Ishikawa (cell line): ENCODE measurements at regions not wholly inside any gene's neighbourhood (a gene's known extent, or its start where the extent isn't known, plus 50 kb on each side); places are given as distances from the start of the nearest gene placed in this dataset.

ENCODE experiments used
- CREB1 ChIP-seq: IDR thresholded peaks from 2 replicates; pipeline ENCODE4 v1.6.1; 2012; ENCODE audit warnings: low read depth
- EGR1 ChIP-seq: IDR thresholded peaks from 2 replicates; pipeline ENCODE4 v1.6.1; 2012
- EP300 ChIP-seq: IDR thresholded peaks from 2 replicates; pipeline ENCODE4 v1.6.1; 2012; ENCODE audit warnings: borderline replicate concordance
- FOXM1 ChIP-seq: IDR thresholded peaks from 2 replicates; pipeline ENCODE4 v1.6.1; 2012; ENCODE audit warnings: low read depth, borderline replicate concordance
- NFIC ChIP-seq: IDR thresholded peaks from 2 replicates; pipeline ENCODE4 v1.6.1; 2012
- RAD21 ChIP-seq: IDR thresholded peaks from 2 replicates; pipeline ENCODE4 v1.6.1; 2012; ENCODE audit warnings: low read depth
- TAF1 ChIP-seq: IDR thresholded peaks from 2 replicates; pipeline ENCODE4 v1.6.1; 2012; ENCODE audit warnings: low read depth, mild to moderate bottlenecking
- TCF12 ChIP-seq: IDR thresholded peaks from 2 replicates; pipeline ENCODE4 v1.6.1; 2012; ENCODE audit warnings: low read depth
- TEAD4 ChIP-seq: IDR thresholded peaks from 2 replicates; pipeline ENCODE4 v1.6.1; 2012
- YY1 ChIP-seq: IDR thresholded peaks from 2 replicates; pipeline ENCODE4 v1.6.1; 2012; ENCODE audit warnings: low read depth
- ZBTB7A ChIP-seq: IDR thresholded peaks from 2 replicates; pipeline ENCODE4 v1.6.1; 2012; ENCODE audit warnings: low read depth
- TF ChIP-seq, protein P1 (sequence below): IDR thresholded peaks from 2 replicates; pipeline ENCODE4 v1.6.1; 2012; ENCODE audit warnings: low read depth, mild to moderate bottlenecking
- TF ChIP-seq, protein P2 (sequence below): IDR thresholded peaks from 2 replicates; pipeline ENCODE4 v1.6.1; 2012
- TF ChIP-seq, protein P3 (sequence below): IDR thresholded peaks from 2 replicates; pipeline ENCODE4 v1.6.1; 2012

DNA sequence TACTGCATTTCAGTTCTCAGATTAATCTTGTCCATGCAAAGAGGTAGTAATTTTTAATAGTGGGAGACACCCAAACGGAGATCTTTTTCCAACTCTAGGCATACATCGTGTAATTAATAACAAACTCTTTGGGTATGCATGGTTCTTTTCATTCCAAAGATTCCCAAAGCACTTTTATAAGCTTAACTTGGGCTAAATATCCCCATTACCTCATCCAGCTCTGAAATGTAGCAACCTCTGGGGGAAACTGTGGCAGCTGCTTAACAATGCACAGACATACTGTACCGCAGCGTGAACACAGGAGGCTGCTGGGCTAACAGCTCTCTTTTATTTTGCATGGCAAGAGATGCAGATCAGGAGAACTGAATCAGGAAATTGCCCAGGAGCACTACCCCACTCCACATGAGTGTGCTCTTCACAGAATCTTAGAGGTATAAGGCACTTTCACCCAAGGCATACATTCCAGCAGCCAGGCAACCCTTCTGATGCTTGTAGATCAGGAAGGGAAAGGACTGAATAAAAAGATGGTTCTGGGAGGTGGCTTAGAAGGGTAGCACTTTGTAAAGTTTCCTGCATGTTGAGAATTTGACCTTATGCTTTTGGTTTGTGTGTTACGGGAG lies 114.4 kb upstream of the GLI3 start:
- TF ChIP-seq RAD21 (no peak), TCF12 (no peak), FOXM1 (no peak), EP300 (no peak), TEAD4 (no peak), CREB1 (no peak), YY1 (no peak), ZBTB7A (no peak), NFIC (no peak)
- TF ChIP-seq, protein P1, sequence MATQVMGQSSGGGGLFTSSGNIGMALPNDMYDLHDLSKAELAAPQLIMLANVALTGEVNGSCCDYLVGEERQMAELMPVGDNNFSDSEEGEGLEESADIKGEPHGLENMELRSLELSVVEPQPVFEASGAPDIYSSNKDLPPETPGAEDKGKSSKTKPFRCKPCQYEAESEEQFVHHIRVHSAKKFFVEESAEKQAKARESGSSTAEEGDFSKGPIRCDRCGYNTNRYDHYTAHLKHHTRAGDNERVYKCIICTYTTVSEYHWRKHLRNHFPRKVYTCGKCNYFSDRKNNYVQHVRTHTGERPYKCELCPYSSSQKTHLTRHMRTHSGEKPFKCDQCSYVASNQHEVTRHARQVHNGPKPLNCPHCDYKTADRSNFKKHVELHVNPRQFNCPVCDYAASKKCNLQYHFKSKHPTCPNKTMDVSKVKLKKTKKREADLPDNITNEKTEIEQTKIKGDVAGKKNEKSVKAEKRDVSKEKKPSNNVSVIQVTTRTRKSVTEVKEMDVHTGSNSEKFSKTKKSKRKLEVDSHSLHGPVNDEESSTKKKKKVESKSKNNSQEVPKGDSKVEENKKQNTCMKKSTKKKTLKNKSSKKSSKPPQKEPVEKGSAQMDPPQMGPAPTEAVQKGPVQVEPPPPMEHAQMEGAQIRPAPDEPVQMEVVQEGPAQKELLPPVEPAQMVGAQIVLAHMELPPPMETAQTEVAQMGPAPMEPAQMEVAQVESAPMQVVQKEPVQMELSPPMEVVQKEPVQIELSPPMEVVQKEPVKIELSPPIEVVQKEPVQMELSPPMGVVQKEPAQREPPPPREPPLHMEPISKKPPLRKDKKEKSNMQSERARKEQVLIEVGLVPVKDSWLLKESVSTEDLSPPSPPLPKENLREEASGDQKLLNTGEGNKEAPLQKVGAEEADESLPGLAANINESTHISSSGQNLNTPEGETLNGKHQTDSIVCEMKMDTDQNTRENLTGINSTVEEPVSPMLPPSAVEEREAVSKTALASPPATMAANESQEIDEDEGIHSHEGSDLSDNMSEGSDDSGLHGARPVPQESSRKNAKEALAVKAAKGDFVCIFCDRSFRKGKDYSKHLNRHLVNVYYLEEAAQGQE = no peak
- TF ChIP-seq, protein P2, sequence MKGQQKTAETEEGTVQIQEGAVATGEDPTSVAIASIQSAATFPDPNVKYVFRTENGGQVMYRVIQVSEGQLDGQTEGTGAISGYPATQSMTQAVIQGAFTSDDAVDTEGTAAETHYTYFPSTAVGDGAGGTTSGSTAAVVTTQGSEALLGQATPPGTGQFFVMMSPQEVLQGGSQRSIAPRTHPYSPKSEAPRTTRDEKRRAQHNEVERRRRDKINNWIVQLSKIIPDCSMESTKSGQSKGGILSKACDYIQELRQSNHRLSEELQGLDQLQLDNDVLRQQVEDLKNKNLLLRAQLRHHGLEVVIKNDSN = no peak

DNA sequence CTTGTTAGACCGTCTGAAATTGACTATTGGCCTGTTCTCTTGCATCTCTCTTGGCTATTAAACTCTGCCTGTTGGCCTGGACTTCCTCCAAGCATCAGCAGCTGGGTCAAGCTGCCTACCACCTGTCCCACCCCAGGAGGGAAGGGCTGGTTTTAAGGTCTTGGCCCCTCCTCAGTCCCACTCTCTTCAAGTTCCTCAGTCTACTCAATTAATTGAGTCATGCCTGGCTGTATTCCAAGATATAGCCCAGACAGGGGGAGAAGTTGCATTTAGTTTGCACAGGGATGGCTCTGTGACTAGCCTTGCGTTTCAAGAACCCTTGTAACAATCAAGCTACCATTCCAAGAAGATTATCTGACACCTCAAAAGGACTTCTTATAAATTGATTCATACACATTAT lies 113.8 kb upstream of the GLI3 start:
- no peak for TF ChIP-seq CREB1
- TF ChIP-seq, protein P1 = no peak
- no peak for TF ChIP-seq EP300

DNA sequence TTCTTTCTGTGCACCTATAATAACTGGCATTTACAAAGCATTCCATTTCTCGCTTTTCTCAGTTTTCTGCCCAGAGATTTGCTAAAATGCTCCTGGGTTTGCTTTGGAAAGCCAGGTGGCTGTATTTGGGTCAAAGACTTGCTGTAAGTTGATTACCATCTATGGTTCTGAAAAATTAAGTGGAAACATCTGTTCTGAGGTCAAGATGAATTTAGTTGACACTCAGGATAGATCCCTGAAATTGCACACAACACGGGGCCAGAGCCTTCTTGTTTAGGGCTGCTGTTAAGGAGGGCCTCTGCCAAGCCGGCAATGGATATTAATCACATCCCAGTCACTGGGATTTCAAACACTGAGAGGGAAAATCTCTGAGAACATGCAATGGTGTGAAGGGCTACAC lies 111.6 kb upstream of the GLI3 start:
- TF ChIP-seq CREB1 (no peak), TEAD4 (no peak), TCF12 (no peak)
- TF ChIP-seq, protein P1 = no peak

DNA sequence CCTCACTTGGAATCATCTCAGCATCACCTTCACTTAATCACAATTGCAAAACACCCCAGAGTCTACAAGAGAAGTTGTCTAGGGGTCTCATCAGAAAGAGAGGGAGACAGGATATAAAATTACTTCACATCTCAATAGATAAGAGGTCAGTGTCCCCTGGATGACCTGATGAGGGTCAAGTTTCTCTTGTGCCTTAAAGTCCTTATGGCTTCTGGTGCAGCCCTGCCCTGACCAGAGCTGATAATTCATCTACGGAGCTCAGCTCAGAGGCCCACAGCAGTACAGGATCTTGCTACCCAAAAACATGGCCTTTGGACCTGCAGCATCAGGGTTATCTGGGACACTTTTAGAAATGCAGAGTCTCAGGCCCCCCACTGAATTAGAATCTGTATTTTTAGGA lies 111.1 kb upstream of the GLI3 start:
- TF ChIP-seq, protein P3, sequence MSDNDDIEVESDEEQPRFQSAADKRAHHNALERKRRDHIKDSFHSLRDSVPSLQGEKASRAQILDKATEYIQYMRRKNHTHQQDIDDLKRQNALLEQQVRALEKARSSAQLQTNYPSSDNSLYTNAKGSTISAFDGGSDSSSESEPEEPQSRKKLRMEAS = no peak
- no peak for TF ChIP-seq ZBTB7A
- no peak for TF ChIP-seq EP300
- no peak for TF ChIP-seq EGR1

DNA sequence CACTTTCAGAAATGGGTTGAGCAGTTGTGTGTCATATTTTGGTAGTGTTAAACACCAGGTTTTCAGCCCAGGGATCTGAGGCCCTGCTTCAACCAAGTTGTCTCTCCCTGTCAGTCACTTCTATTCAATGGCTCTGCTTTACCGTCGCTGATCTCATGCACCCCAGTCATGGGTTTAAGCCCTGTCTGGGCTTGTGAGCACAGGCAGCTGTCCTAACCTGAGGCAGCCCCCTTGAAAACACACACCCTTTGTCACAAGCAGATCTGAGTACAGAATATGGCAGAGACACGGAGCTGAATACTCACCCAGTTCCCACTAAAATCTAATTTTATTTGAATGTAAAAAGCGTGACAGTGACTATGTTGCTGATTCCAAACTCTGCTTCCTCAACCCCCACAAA lies 110.6 kb upstream of the GLI3 start:
- no peak for TF ChIP-seq FOXM1
- TF ChIP-seq EGR1 = no peak
- TF ChIP-seq, protein P1 = no peak
- TF ChIP-seq, protein P2 = no peak
- no peak for TF ChIP-seq ZBTB7A
- no peak for TF ChIP-seq TAF1
- no peak for TF ChIP-seq RAD21
